IMR-90 (cell line): ENCODE measurements at regions not wholly inside any gene's neighbourhood (a gene's known extent, or its start where the extent isn't known, plus 50 kb on each side); places are given as distances from the start of the nearest gene placed in this dataset.

ENCODE experiments used
- ATAC-seq: fragments of 200-7000 bp; cut with Tn5 transposase; 2 replicates; pipeline ENCODE4 v1.9.1; 2020; ENCODE audit warnings: low read depth, mild to moderate bottlenecking, moderate library complexity
- BruUV-seq: library from RNA; stranded (reverse); fragments of 400-500 nt; replicated peaks from 2 replicates; lab custom pipeline; 2021; lab: Mats Ljungman, UMichigan
- CTCF ChIA-PET: fragments of 300-600 bp; formaldehyde crosslinking; extraction: SDS; loops from one replicate; lab custom pipeline; 2021; ENCODE audit warnings: antibody characterized with exemption; lab: Yijun Ruan, JAX
- POLR2A ChIA-PET: fragments of 300-600 bp; sonication (Branson Sonifier 250); formaldehyde crosslinking; loops from one replicate; lab custom pipeline; 2022; ENCODE audit warnings: antibody characterized with exemption; ENCODE audit not compliant: unreplicated experiment; lab: Charles Lee
- DNase-seq: peaks from one replicate; pipeline ENCODE4 v3.0.0; 2013
- H2AFZ ChIP-seq: replicated peaks from 2 replicates; pipeline ENCODE3; 2013; ENCODE audit warnings: low read length, mild to moderate bottlenecking; ENCODE audit not compliant: poor library complexity
- H2AK5ac ChIP-seq: 2 replicates; pipeline ENCODE4 v1.6.1; 2013; ENCODE audit warnings: low read depth, low read length, inconsistent platforms
- H2AK9ac ChIP-seq: replicated peaks from 2 replicates; pipeline ENCODE3; 2013; ENCODE audit warnings: mild to moderate bottlenecking, low read depth, low read length, moderate library complexity; ENCODE audit not compliant: poor library complexity
- H2BK120ac ChIP-seq: 2 replicates; pipeline ENCODE4 v1.6.1; 2013; ENCODE audit warnings: low read depth, low read length, inconsistent platforms
- H2BK15ac ChIP-seq: 3 replicates; pipeline ENCODE4 v1.6.1; 2013; ENCODE audit warnings: low read depth, low read length, inconsistent platforms
- H2BK20ac ChIP-seq: 2 replicates; pipeline ENCODE4 v1.6.1; 2013; ENCODE audit warnings: low read depth, mild to moderate bottlenecking, inconsistent platforms, low read length, moderate library complexity
- H2BK5ac ChIP-seq: 2 replicates; pipeline ENCODE4 v1.6.1; 2013; ENCODE audit warnings: mild to moderate bottlenecking, low read depth, low read length, inconsistent platforms; ENCODE audit not compliant: poor library complexity, severe bottlenecking
- H3K14ac ChIP-seq: replicated peaks from 2 replicates; pipeline ENCODE4 v1.6.1; 2013; ENCODE audit warnings: low read depth, low read length, inconsistent platforms
- H3K18ac ChIP-seq: 2 replicates; pipeline ENCODE4 v1.6.1; 2013; ENCODE audit warnings: low read depth, low read length, control low read depth
- H3K23ac ChIP-seq: 2 replicates; pipeline ENCODE4 v1.6.1; 2013; ENCODE audit warnings: low read depth, low read length, inconsistent platforms
- H3K27ac ChIP-seq: 2 replicates; pipeline ENCODE4 v1.5.1; 2013; ENCODE audit warnings: mild to moderate bottlenecking, control low read depth, low read length; ENCODE audit not compliant: insufficient read depth
- H3K27me3 ChIP-seq: 2 replicates; pipeline ENCODE4 v1.6.1; 2013; ENCODE audit warnings: low read length; ENCODE audit not compliant: control insufficient read depth, insufficient read depth
- H3K36me3 ChIP-seq: 2 replicates; pipeline ENCODE4 v1.6.1; 2013; ENCODE audit warnings: low read length, mixed read lengths; ENCODE audit not compliant: control insufficient read depth, insufficient read depth
- H3K4ac ChIP-seq: 2 replicates; pipeline ENCODE4 v1.6.1; 2013; ENCODE audit warnings: low read depth, low read length, inconsistent platforms
- H3K4me1 ChIP-seq: 2 replicates; pipeline ENCODE4 v1.6.1; 2013; ENCODE audit warnings: low read length, mixed read lengths; ENCODE audit not compliant: control insufficient read depth, insufficient read depth
- H3K4me2 ChIP-seq: 2 replicates; pipeline ENCODE4 v1.6.1; 2013; ENCODE audit warnings: low read depth, mild to moderate bottlenecking, control low read depth, low read length, moderate library complexity
- H3K4me3 ChIP-seq: 2 replicates; pipeline ENCODE4 v1.5.1; 2013; ENCODE audit warnings: low read depth, mild to moderate bottlenecking, control low read depth, low read length, moderate library complexity; ENCODE audit not compliant: insufficient read depth
- H3K56ac ChIP-seq: 2 replicates; pipeline ENCODE4 v1.6.1; 2013; ENCODE audit warnings: low read length, inconsistent platforms; ENCODE audit not compliant: insufficient read depth; ENCODE audit errors: extremely low read depth
- H3K79me1 ChIP-seq, 2 experiments: 2 replicates each; pipeline ENCODE4 v1.6.1; 2013; ENCODE audit warnings: low read length in 2 of 2, inconsistent platforms in 1 of 2, low read depth in 1 of 2
- H3K9ac ChIP-seq: 2 replicates; pipeline ENCODE4 v1.6.1; 2013; ENCODE audit warnings: low read depth, low read length, control low read depth
- H3K9me1 ChIP-seq: 2 replicates; pipeline ENCODE4 v1.6.1; 2013; ENCODE audit warnings: low read length, inconsistent platforms; ENCODE audit not compliant: insufficient read depth
- H3K9me3 ChIP-seq: 2 replicates; pipeline ENCODE4 v1.6.1; 2013; ENCODE audit warnings: low read length; ENCODE audit not compliant: control insufficient read depth, insufficient read depth
- H4K20me1 ChIP-seq: 2 replicates; pipeline ENCODE4 v1.6.1; 2013; ENCODE audit warnings: low read length, inconsistent platforms; ENCODE audit not compliant: insufficient read depth
- H4K5ac ChIP-seq: 2 replicates; pipeline ENCODE4 v1.6.1; 2013; ENCODE audit warnings: mild to moderate bottlenecking, low read depth, low read length, control low read depth
- H4K8ac ChIP-seq, 2 experiments: 2 replicates each; pipeline ENCODE4 v1.6.1; 2013; ENCODE audit warnings: low read depth in 2 of 2, low read length in 2 of 2, control low read depth in 1 of 2, inconsistent platforms in 1 of 2
- H4K91ac ChIP-seq: 2 replicates; pipeline ENCODE4 v1.6.1; 2013; ENCODE audit warnings: low read depth, low read length, inconsistent platforms; ENCODE audit not compliant: insufficient read depth
- BHLHE40 ChIP-seq: fragments of 150-350 bp; IDR thresholded peaks from 2 replicates; pipeline ENCODE4 v1.6.1; 2016; ENCODE audit warnings: mild to moderate bottlenecking, low read depth, low read length
- CTCF ChIP-seq: conservative IDR thresholded peaks from 2 replicates; pipeline ENCODE4 v1.5.1; 2012; ENCODE audit warnings: mild to moderate bottlenecking, low read depth, low read length, improper control_type of control experiment
- MAZ ChIP-seq: IDR thresholded peaks from 2 replicates; pipeline ENCODE4 v1.6.1; 2012; ENCODE audit warnings: low read depth, mild to moderate bottlenecking, low read length, improper control_type of control experiment, moderate library complexity, borderline replicate concordance
- WGBS, 2 experiments: methylation state at CpG; one replicate each; pipeline versions ENCODE4 v1.1.5 to v1.1.7; 2013; ENCODE audit warnings: missing lambda C conversion rate in 2 of 2; ENCODE audit not compliant: insufficient read length in 1 of 2; ENCODE audit errors: extremely low coverage in 2 of 2; 5-methylcytosine and 5-hydroxymethylcytosine counted together
- dilution Hi-C: fragments of 300-500 bp; cut with HindIII; formaldehyde crosslinking; loops from one replicate; pipeline ENCODE4 v1.14.3; 2018; ENCODE audit warnings: low sequenced_read_pairs; ENCODE audit not compliant: unreplicated experiment
- in situ Hi-C: fragments of 300-500 bp; cut with MboI; formaldehyde crosslinking; loops from 3 replicates; pipeline ENCODE4 v1.14.3; 2019; ENCODE audit warnings: low sequenced_read_pairs, inconsistent platforms, mixed read lengths
- intact Hi-C: fragments of 100-400 bp; cut with micrococcal nuclease; formaldehyde crosslinking; loops from 2 replicates; pipeline ENCODE4 v1.10.0; 2022

- no peak for ATAC-seq
- TF ChIP-seq BHLHE40 (no peak), MAZ (no peak), CTCF (no peak)
These were observed 631.1 kb upstream of the POU3F2 start for GRCh38 chr6:98203170-98203806.

More at GRCh38 chr6:98203170-98203806, 631.1 kb upstream of the POU3F2 start:
- no peaks in the 10 kb centered on the region for H3K27me3 ChIP-seq
- no peak overlapping the region for H3K56ac ChIP-seq
- no peak overlapping the region for H4K5ac ChIP-seq
- H2AK9ac ChIP-seq, result no peak overlapping the region
- H4K91ac ChIP-seq, result no peak overlapping the region
- dilution Hi-C loops (no loop called here), in situ Hi-C loops (no loop called here), intact Hi-C loops (no loop called here)
- ChIA-PET CTCF (no interaction called here), POLR2A (no interaction called here)
- peaks cover 2% of the 10 kb centered on the region; the same call in 1 of the 2 replicates for H3K9me3 ChIP-seq
- no peak overlapping the region for H3K18ac ChIP-seq
- H3K14ac ChIP-seq, result no peak overlapping the region
- H4K20me1 ChIP-seq, result no peaks in the 10 kb centered on the region
- no peaks in the 10 kb centered on the region for H3K79me1 ChIP-seq
- H2BK15ac ChIP-seq, result no peak overlapping the region
- no TSS peak for BruUV-seq
- H4K8ac ChIP-seq, result no peak overlapping the region
- H3K9me1 ChIP-seq, result no peaks in the 10 kb centered on the region
- no peak overlapping the region for H3K27ac ChIP-seq
- no peak overlapping the region for H2BK5ac ChIP-seq
- WGBS, 2 experiments, result no CpG with 5 or more reads among the region's 2 CpGs
- no peak overlapping the region for H3K4me2 ChIP-seq
- H3K36me3 ChIP-seq, result no peaks in the 10 kb centered on the region
- no peak overlapping the region for H2BK120ac ChIP-seq
- H3K4ac ChIP-seq, result no peak overlapping the region
- H3K23ac ChIP-seq, result no peak overlapping the region
- no peak overlapping the region for H3K9ac ChIP-seq
- no peak overlapping the region for H2BK20ac ChIP-seq
- no peak overlapping the region for H3K4me3 ChIP-seq
- no peak overlapping the region for H2AK5ac ChIP-seq
- peak; percentile 0 for DNase-seq
- H2AFZ ChIP-seq, result no peak overlapping the region
- no peaks in the 10 kb centered on the region for H3K4me1 ChIP-seq
